ENCODE measurements at regions not wholly inside any gene's neighbourhood (a gene's known extent, or its start where the extent isn't known, plus 50 kb on each side); places are given as distances from the start of the nearest gene placed in this dataset.

DNA sequence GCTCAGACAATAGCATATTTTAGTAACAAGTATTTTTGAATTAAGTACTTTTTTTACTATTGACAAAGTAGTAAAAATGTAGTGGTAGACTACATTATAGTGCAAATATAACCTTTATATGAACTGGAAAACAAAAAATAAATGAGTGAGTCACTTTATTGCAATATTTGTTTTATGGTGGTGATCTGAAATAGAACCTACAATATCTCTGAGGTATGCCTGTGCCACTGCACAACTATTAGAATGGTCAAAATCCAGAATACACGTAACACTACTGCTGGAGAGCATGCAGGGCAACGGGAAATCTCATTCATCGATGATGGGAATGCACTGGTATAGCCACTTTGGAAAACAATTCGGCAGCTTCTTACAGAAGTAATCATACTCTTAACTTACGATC is 349.0 kb upstream of the NCAM2 start:
- no peak for DNase-seq
- H3K9me3 ChIP-seq, result peaks cover 0 to 20% of the 10 kb centered on the region in 2 donors
- no peaks in the 10 kb centered on the region for H3K36me3 ChIP-seq
- H3K4me3 ChIP-seq, result no peak overlapping the region
- ATAC-seq, result no peak
- no peak overlapping the region for H3K27ac ChIP-seq
- no peaks in the 10 kb centered on the region for H3K4me1 ChIP-seq
- TF ChIP-seq, protein P1, sequence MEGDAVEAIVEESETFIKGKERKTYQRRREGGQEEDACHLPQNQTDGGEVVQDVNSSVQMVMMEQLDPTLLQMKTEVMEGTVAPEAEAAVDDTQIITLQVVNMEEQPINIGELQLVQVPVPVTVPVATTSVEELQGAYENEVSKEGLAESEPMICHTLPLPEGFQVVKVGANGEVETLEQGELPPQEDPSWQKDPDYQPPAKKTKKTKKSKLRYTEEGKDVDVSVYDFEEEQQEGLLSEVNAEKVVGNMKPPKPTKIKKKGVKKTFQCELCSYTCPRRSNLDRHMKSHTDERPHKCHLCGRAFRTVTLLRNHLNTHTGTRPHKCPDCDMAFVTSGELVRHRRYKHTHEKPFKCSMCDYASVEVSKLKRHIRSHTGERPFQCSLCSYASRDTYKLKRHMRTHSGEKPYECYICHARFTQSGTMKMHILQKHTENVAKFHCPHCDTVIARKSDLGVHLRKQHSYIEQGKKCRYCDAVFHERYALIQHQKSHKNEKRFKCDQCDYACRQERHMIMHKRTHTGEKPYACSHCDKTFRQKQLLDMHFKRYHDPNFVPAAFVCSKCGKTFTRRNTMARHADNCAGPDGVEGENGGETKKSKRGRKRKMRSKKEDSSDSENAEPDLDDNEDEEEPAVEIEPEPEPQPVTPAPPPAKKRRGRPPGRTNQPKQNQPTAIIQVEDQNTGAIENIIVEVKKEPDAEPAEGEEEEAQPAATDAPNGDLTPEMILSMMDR (IDR thresholded peaks at IDR 0.05), result no peak
- H3K27me3 ChIP-seq, result no peaks in the 10 kb centered on the region
- intact Hi-C loops (cut with DNase I), result no loop called here

DNA sequence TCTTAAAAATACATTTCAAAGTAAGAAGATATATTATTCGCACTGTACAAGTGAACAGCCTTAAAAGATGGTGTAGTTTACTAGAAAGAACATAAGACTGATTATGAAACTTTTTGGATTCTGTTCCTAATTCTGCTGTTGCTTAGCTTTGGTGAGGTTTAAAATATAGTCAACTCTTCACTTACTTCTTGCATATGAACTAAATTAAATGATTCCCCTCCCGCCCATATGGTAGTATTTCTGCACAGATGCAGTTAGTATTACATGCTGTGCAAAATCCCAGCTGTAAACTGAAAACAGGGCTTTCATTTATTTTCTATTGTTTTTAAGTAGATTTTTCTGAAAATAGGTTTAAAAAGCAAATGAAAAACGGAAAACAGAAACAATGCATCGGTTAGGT is 345.4 kb upstream of the NCAM2 start:
- no peak for ATAC-seq
- intact Hi-C loops (cut with DNase I), result no loop called here
- no peak overlapping the region for H3K27ac ChIP-seq
- no peak for DNase-seq
- TF ChIP-seq, protein P1 (IDR thresholded peaks at IDR 0.05), result no peak
- no peaks in the 10 kb centered on the region for H3K4me1 ChIP-seq
- no peaks in the 10 kb centered on the region for H3K27me3 ChIP-seq
- no peaks in the 10 kb centered on the region for H3K36me3 ChIP-seq
- H3K9me3 ChIP-seq, result peaks cover 0 to under 1% of the 10 kb centered on the region in 2 donors
- H3K4me3 ChIP-seq, result no peak overlapping the region

DNA sequence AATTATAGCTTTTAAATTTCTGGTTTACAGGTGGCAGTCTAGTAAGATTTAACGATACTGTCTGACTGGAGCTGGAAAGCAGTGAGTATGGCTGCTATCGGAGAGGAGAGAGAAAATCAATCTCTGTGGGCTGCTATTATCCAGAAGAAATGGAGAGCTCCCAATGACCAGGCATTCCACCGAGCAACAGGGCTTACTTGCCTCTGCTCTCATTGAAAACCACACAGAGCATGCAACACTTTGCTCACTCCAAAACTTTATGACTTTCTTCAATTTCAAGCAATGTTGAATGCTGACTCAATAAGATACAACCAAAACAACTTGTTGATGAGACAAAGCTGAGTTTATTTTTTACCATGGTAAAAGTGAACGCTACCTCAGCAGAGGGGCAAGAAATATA is 337.0 kb upstream of the NCAM2 start:
- intact Hi-C loops (cut with DNase I), result no loop called here
- DNase-seq (no peak), ATAC-seq (no peak)
- no peak overlapping the region for H3K4me3 ChIP-seq
- no peak overlapping the region for H3K27ac ChIP-seq
- no peaks in the 10 kb centered on the region for H3K27me3 ChIP-seq
- H3K36me3 ChIP-seq, result no peaks in the 10 kb centered on the region
- TF ChIP-seq, protein P1 (IDR thresholded peaks at IDR 0.05), result no peak
- no peaks in the 10 kb centered on the region for H3K4me1 ChIP-seq
- H3K9me3 ChIP-seq, result peaks cover 0 to 15% of the 10 kb centered on the region in 2 donors

DNA sequence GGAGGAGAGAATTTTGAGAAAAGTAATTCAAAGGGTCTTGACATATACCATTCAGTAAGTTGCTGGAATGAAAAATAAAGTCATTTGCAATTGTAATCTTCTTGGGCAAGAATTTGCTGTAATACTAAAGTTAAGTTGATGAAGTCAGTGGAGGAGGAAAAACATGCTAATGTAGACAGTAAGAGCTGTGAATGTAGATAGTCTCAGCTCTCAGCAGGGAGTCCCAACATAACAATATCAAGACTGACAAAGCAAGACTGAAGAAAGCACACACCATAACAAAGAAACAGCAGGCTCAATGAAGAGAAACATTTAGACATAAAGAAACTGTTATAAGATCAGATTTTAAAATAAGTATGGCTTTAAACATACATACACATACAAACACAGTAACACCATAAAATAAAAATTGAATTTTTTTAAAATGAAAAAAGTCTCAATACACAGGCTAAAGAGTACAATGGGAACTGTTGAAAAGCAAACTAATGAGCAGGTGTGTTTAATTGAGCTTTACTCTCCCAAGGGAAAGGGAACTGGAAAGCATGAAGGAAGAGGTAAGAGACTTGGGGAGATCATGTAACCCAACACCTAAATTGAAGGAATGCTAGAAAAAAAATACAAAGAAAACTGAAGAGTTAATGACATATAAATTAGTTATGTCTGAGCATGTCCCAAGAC is 336.3 kb upstream of the NCAM2 start:
- TF ChIP-seq, protein P1 (IDR thresholded peaks at IDR 0.05), result no peak

DNA sequence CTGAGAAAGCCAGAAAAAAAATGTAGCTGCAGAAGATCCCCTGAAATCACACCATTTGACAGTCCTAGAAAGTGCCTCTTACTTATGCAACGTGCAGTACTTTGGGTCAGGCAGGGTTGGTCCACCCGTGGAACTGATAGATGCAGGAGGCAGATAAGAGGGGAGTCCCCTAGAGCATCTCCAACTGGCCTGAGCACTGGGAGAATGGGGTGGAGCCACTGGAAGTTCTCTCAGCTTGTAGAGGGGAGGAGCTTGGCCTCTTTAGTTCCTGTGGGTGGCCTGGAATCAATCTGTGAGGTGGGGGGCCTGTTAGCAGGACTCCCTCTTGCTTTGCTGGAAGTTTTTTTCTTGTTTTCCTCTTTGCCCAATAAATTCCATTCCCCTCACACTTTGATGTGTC is 335.7 kb upstream of the NCAM2 start:
- Histone ChIP-seq H3K9me3 (peaks cover 0 to 17% of the 10 kb centered on the region in 2 donors), H3K4me1 (no peaks in the 10 kb centered on the region), H3K27me3 (no peaks in the 10 kb centered on the region), H3K27ac (no peak overlapping the region), H3K36me3 (no peaks in the 10 kb centered on the region), H3K4me3 (no peak overlapping the region)
- DNase-seq (no peak), ATAC-seq (no peak)
- intact Hi-C loops (cut with DNase I), result no loop called here
- TF ChIP-seq, protein P1 (IDR thresholded peaks at IDR 0.05), result no peak

More for the DNA sequence above, 336.3 kb upstream of the NCAM2 start:
- intact Hi-C loops (cut with DNase I), result no loop called here
- DNase-seq (no peak), ATAC-seq (no peak)
- Histone ChIP-seq H3K36me3 (no peaks in the 10 kb centered on the region), H3K9me3 (peaks cover 0 to 17% of the 10 kb centered on the region in 2 donors), H3K27ac (no peak overlapping the region), H3K4me3 (no peak overlapping the region), H3K27me3 (no peaks in the 10 kb centered on the region), H3K4me1 (no peaks in the 10 kb centered on the region)

All from left lung (tissue), 4 donors.